ENCODE measurements at regions not wholly inside any gene's neighbourhood (a gene's known extent, or its start where the extent isn't known, plus 50 kb on each side); places are given as distances from the start of the nearest gene placed in this dataset.

DNA sequence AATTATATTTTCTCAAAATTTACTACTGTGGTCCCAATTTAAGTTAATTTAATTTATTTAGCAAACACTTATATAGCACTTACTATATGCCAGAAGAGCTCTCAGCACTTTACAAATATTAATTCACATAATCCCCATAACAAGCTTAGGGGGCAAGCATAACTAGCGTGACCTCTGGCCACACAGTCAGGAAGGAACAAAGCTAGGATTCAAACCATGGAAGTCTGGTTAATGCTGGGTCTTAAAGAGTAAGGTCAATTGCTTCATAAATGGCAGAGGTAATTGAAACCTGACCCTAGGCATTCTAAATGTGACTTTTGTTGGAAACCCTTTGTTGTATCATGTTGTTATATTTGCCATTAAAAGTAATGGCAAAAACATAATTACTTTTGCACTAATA lies 279.5 kb upstream of the EMCN start:
- H3K9me3 ChIP-seq, result no peaks in the 10 kb centered on the region
- intact Hi-C loops (cut with DNase I), result no loop called here
- no peaks in the 10 kb centered on the region for H3K27me3 ChIP-seq

DNA sequence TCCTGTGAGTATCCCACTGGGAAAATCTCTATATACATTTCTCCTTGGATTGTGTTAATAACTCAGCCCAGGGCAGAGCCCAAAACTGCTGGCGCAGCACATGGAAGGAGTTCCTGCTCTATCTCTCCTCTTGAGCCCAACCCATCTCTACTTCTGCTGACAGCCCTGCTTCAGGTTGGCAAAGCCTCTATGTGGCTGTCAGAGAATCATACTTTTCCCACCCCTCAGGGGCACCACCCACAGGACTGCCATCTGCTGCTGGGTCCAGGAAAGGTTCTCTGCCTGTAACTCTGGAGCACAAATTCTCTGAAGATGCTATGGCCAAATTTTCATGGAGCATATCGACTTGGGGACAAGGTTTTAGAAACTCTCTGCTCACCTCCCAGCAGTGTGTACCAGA lies 278.5 kb upstream of the EMCN start:
- Histone ChIP-seq H3K4me3 (no peak overlapping the region), H3K9me3 (no peaks in the 10 kb centered on the region), H3K27me3 (no peaks in the 10 kb centered on the region), H3K27ac (no peak overlapping the region), H3K4me1 (no peaks in the 10 kb centered on the region), H3K36me3 (no peaks in the 10 kb centered on the region)
- TF ChIP-seq, protein P1, sequence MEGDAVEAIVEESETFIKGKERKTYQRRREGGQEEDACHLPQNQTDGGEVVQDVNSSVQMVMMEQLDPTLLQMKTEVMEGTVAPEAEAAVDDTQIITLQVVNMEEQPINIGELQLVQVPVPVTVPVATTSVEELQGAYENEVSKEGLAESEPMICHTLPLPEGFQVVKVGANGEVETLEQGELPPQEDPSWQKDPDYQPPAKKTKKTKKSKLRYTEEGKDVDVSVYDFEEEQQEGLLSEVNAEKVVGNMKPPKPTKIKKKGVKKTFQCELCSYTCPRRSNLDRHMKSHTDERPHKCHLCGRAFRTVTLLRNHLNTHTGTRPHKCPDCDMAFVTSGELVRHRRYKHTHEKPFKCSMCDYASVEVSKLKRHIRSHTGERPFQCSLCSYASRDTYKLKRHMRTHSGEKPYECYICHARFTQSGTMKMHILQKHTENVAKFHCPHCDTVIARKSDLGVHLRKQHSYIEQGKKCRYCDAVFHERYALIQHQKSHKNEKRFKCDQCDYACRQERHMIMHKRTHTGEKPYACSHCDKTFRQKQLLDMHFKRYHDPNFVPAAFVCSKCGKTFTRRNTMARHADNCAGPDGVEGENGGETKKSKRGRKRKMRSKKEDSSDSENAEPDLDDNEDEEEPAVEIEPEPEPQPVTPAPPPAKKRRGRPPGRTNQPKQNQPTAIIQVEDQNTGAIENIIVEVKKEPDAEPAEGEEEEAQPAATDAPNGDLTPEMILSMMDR (IDR thresholded peaks at IDR 0.05), result no peak
- TF ChIP-seq POLR2A (IDR thresholded peaks at IDR 0.05), result no peak
- intact Hi-C loops (cut with DNase I), result no loop called here
- ATAC-seq (no peak), DNase-seq (no peak)
- 80% methylated on average over 2 of the region's 2 CpGs for WGBS (ENCODE audit: insufficient coverage, low coverage, low lambda C conversion rate, missing lambda C conversion rate)

More for the DNA sequence above, 279.5 kb upstream of the EMCN start:
- Histone ChIP-seq H3K4me1 (no peaks in the 10 kb centered on the region), H3K36me3 (no peaks in the 10 kb centered on the region), H3K4me3 (no peak overlapping the region), H3K27ac (no peak overlapping the region)
- TF ChIP-seq, protein P1 (IDR thresholded peaks at IDR 0.05), result no peak
- TF ChIP-seq POLR2A (IDR thresholded peaks at IDR 0.05), result no peak
- 100% methylated on average over 1 of the region's 1 CpG for WGBS (ENCODE audit: insufficient coverage, low coverage, low lambda C conversion rate, missing lambda C conversion rate)
- ATAC-seq, result no peak
- DNase-seq, result no peak

DNA sequence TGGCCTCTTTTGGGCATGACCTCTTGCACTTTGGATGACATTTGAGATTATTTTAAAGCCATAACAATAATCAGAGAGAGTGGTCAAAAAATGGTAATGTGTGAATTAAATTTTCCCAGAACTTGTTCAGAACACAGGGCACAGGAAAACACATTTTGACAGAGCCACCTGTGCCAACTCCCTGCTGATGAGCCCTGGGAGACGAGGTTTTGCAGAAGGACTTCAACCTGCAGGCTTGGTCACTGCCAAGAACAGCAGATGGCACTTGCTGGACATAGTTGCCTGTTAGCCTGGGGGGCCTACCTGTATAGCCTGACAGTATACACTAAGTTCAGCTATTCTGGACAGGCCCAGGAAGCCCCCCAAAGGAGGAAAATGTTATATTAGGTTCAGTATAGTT lies 277.8 kb upstream of the EMCN start:
- WGBS (ENCODE audit: insufficient coverage, low coverage, low lambda C conversion rate, missing lambda C conversion rate), result 25% methylated on average over 1 of the region's 1 CpG
- no peak for TF ChIP-seq POLR2A (IDR thresholded peaks at IDR 0.05)
- TF ChIP-seq, protein P1 (IDR thresholded peaks at IDR 0.05), result no peak
- H3K9me3 ChIP-seq, result no peaks in the 10 kb centered on the region
- intact Hi-C loops (cut with DNase I), result no loop called here
- DNase-seq (no peak), ATAC-seq (peak in 1 of 4 donors; percentile 44)
- no peak overlapping the region for H3K4me3 ChIP-seq
- no peaks in the 10 kb centered on the region for H3K27me3 ChIP-seq
- H3K27ac ChIP-seq, result no peak overlapping the region
- no peaks in the 10 kb centered on the region for H3K36me3 ChIP-seq
- no peaks in the 10 kb centered on the region for H3K4me1 ChIP-seq

DNA sequence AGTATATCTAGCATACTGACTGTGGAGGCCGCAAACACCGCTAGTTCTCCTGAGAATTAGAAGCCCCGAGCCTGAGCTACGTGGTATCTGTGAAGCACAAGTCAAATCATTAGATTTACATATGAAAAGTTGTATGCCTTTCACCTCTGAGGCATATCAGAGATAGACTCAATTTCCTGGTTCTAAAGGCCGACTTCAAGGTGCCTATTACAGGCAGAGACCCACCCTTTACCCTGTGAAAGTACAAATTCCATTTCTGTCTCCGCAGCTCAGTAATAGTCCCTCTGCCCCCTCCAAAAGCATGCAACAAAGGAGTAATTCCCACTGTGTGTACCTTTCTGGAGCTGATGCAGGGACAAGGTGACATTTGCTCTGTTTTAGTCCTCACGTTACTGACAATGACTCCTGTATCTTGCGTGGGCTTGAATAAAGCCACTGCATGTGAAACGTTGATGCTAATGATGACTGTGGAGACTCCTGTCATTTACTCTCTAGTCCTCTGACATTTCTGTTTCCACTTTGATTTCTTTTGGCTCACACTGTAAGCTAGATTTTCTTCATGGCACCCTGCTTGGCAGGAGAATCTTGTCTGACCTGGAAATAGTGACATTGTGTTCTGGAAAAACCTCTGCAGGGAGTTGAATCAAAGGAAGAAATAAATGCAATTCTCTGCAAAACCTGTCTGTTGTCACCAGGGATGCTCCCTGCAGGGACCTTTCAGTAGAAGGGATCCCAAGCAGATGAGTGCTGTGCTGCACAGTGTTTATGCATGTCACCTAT lies 273.2 kb upstream of the EMCN start:
- no peaks in the 10 kb centered on the region for H3K4me1 ChIP-seq
- 71% methylated on average over 8 of the region's 9 CpGs for WGBS (ENCODE audit: insufficient coverage, low coverage, low lambda C conversion rate, missing lambda C conversion rate)
- no peaks in the 10 kb centered on the region for H3K36me3 ChIP-seq
- ATAC-seq (no peak), DNase-seq (no peak)
- H3K4me3 ChIP-seq, result no peak overlapping the region
- no peaks in the 10 kb centered on the region for H3K9me3 ChIP-seq
- TF ChIP-seq POLR2A (IDR thresholded peaks at IDR 0.05), result no peak
- TF ChIP-seq, protein P1 (IDR thresholded peaks at IDR 0.05), result no peak
- H3K27ac ChIP-seq, result no peak overlapping the region
- intact Hi-C loops (cut with DNase I), result no loop called here
- no peaks in the 10 kb centered on the region for H3K27me3 ChIP-seq

Measured in right lobe of liver (tissue), 6 donors.